G401 (cell line): ENCODE measurements at regions not wholly inside any gene's neighbourhood (a gene's known extent, or its start where the extent isn't known, plus 50 kb on each side); places are given as distances from the start of the nearest gene placed in this dataset.

Source experiments
- DNase-seq: peaks from one replicate; pipeline ENCODE4 v3.0.0-alpha.2; 2015; ENCODE audit warnings: low spot score
- in situ Hi-C: cut with HindIII; loops from 2 replicates; pipeline ENCODE4 v1.10.0; 2016; ENCODE audit warnings: low sequenced_read_pairs, mixed read lengths

GRCh38 chr11:90836031-90836430, 613.2 kb upstream of the CHORDC1 start:
- no peak for DNase-seq
- in situ Hi-C loops: no loop called here

GRCh38 chr11:90823446-90823845, 600.6 kb upstream of the CHORDC1 start:
- DNase-seq: no peak
- in situ Hi-C loops: no loop called here

GRCh38 chr11:90822996-90823395, 600.1 kb upstream of the CHORDC1 start:
- in situ Hi-C loops: no loop called here
- DNase-seq: no peak

DNA sequence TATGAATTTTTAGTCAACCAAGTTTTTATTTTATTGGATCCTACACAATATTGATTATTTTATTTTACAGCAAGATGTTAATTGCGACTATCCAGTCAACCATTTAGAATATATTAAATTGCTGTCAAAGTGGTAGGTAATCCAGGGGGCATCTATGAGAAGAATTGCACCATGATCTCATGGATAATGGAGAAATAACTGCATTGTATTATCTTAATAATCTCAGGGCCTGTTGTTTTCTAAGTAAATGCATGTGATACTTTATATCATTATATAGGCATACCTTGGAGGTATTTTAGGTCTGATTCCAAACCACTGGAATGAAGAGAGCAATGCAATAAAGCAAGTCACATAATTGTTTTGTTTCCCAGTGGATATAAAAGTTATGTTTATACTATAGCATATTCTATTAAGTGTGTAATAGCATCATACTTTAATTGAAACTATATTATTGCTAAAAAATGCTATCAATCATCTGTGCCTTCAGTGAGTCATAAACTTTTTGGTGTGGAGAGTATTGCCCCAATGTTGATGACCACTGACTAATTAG, 595.4 kb upstream of the CHORDC1 start:
- DNase-seq: no peak
- in situ Hi-C loops: no loop called here

DNA sequence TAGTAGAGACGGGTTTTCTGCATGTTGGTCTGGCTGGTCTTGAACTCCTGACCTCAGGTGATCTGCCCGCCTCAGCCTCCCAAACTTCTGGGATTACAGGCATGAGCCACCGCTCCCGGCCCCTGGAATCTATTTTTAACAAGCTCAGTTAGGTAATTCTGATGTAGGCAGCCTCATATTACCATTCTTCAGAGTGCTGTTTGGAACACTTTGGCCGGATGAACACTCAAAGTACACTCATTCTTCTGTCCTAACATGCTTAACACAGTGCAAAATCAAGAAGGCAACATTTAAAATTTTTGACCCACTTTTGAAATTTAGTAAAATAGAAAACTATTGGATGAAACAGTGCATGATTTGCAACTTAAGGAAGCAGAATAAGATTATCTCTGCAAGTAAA, 586.7 kb upstream of the CHORDC1 start:
- in situ Hi-C loops: no loop called here
- DNase-seq: no peak

DNA sequence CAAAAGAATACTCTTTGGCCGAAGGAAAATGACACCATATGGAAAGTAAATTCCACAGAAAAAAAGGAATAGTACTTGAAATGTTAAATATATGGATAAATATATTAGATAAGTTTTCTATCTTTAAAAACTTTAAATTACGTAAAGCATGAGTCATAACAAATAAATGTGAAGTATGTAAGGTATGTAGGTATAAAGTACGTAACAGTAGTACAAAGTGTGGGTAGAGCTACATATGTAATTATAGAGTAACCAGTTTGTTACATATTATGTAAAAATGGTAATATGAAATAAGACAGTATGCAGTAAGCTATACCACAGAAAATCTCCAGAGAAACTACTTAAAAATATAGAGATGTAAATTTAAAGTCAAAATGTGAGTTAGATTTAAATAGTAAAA, 582.3 kb upstream of the CHORDC1 start:
- in situ Hi-C loops: no loop called here
- no peak for DNase-seq

DNA sequence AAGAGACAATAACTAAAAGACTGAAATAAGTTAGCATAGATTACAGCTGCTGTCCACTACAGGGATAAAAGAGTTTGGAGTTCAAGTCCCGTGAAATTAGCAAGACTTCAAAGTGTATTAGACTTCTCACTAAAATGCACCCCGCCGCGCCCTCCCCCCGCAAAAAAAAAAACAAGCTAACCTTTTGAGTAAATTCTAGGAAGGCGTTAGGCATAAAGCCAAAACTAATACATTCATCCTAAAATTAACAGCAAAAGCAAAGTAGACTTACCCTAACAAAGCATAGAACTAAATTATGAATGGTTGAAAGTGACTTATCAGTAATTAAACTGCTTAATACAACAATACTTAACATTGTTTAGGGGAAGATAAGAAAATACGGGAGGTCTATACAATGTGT, 581.0 kb upstream of the CHORDC1 start:
- in situ Hi-C loops: no loop called here
- no peak for DNase-seq

- in situ Hi-C loops: no loop called here
- DNase-seq: no peak
Observed at GRCh38 chr11:90803366-90803765, 580.5 kb upstream of the CHORDC1 start.

DNA sequence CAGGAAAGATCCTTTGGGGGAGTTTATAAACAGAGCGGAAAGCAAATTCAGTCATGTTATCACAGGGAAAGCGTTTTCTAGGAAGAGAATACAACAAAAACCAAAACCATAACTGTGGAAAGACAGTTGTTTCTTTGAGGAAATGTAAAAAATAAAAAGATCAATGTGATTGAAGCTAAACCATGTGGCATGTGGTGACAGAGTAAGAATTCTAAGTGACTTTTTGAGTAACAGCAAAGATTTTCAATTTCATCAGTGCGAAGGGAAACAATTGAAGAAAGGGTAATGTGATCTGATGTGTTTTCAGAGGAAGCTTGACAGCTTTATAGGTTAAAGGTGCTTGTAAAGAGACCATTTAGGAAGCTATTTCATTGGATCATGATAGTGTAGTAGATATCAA, 575.9 kb upstream of the CHORDC1 start:
- no peak for DNase-seq
- in situ Hi-C loops: no loop called here

DNA sequence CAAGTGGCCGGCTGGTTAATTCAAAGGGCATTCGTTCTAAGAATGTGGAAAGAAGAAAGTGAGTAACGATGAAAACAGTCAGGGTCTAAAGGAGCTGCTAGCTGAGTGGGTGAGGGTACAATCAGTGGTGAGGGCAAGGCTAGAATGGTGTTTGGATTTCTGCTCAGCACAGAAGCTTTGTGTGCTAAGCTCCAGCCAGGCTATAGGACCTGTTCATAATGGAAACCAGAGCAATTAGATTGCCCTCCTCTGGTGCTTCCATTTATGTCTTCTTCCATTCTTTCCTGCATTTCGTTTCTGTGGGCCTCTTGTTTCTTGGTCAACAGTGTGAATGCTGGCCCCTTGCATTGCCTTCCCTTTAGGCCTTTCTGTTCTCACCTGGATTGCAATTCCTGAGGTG, 572.9 kb upstream of the CHORDC1 start:
- in situ Hi-C loops: no loop called here
- no peak for DNase-seq

- DNase-seq: no peak
- in situ Hi-C loops: no loop called here
Observed at GRCh38 chr11:90788961-90789360, 566.1 kb upstream of the CHORDC1 start.

GRCh38 chr11:90784241-90784814, 561.5 kb upstream of the CHORDC1 start:
- in situ Hi-C loops: no loop called here

GRCh38 chr11:90783111-90783510, 560.3 kb upstream of the CHORDC1 start:
- in situ Hi-C loops: no loop called here
- no peak for DNase-seq

More at GRCh38 chr11:90784241-90784814, 561.5 kb upstream of the CHORDC1 start:
- DNase-seq: no peak

DNA sequence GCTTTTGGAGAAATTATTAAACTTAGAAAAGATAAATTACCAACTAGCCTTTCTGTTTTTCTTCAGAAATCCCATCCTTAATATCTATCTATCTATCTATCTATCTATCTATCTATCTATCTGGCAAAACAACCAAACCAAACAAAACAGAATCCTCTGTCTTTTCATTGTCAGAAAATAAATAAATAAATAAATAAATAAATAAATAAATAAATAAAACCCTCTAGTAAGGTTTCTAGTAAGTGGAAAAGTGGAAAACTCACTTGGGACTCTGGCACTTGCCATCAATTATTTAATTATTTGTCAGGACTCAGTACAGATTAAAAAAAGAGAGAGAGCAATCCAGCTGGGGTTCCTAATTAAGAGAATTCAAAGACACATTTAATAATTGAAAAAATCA, 556.2 kb upstream of the CHORDC1 start:
- DNase-seq: no peak
- in situ Hi-C loops: no loop called here

- in situ Hi-C loops: no loop called here
- no peak for DNase-seq
Observed at GRCh38 chr11:90775567-90776165, 552.8 kb upstream of the CHORDC1 start.

- DNase-seq: no peak
Observed at GRCh38 chr11:90774727-90775566, 552.1 kb upstream of the CHORDC1 start.

GRCh38 chr11:90770007-90770406, 547.2 kb upstream of the CHORDC1 start:
- in situ Hi-C loops: no loop called here
- DNase-seq: no peak

More at GRCh38 chr11:90774727-90775566, 552.1 kb upstream of the CHORDC1 start:
- in situ Hi-C loops: no loop called here

- in situ Hi-C loops: no loop called here
Observed at GRCh38 chr11:90766121-90766520, 543.3 kb upstream of the CHORDC1 start.

DNA sequence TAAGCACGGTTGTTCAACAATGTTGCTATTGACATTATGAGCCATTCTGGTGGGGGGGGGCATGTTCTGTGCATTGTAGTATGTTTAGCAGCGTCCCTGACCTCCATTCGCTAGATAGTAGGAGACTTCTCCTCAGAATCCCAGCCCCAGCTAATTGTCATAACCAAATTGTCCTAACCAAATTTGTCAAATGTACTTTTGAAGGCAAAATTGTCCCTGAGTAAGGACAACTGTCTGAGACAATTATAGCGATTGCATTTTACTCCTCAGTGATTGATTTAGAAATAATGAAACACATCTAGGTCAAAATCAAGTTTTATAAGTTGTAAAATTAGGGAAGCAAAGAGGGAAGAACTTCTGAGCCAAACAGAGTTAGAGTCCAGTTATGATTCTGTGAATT, 541.8 kb upstream of the CHORDC1 start:
- DNase-seq: no peak
- in situ Hi-C loops: no loop called here

More at GRCh38 chr11:90766121-90766520, 543.3 kb upstream of the CHORDC1 start:
- DNase-seq: no peak

DNA sequence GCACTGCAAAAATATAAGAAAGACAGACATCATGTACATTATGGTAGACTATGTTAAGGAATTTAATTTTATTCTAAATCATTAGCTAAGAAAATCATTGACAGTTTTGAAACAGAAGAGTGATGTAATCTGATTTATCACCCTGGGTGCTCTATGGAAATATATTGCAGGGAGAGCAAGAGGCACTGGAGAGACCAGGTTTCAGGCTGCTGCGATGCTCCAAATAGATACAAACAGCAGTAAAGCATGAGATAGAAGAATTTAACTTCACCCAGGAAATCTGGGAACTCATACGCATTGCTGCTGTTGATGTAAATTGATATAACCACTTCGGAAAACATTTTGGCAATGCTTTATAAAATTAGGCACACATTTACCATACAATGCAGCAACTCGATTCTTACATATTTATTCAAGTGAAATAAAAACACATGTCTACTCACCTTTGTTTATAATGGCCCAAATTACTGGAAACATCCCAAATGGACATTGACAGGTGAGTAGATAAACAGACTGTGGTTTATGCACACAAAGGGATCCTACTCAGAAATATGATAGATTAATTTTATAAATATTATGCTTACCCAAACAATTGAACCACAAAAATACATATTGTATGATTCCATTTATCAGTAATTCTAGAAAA, 535.1 kb upstream of the CHORDC1 start:
- in situ Hi-C loops: no loop called here
- DNase-seq: no peak
